MCF 10A (cell line): ENCODE measurements at regions not wholly inside any gene's neighbourhood (a gene's known extent, or its start where the extent isn't known, plus 50 kb on each side); places are given as distances from the start of the nearest gene placed in this dataset.
"Not testable (repeated sequence)": the region's sequence is repeated elsewhere in the genome, so short reads cannot be mapped to it uniquely, and the experiment has no call there.

Source experiments
- BruUV-seq: library from RNA; stranded (reverse); fragments of 400-500 nt; replicated peaks from 2 replicates; lab custom pipeline; 2021; lab: Mats Ljungman, UMichigan
- CTCF ChIA-PET: fragments of 300-600 bp; sonication (Branson Sonifier 250); formaldehyde crosslinking; extraction: SDS; loops from one replicate; lab custom pipeline; 2021; ENCODE audit warnings: antibody characterized with exemption, inconsistent platforms; lab: Yijun Ruan, JAX
- POLR2A ChIA-PET: fragments of 300-600, 350-650 bp; sonication (Branson Sonifier 250); formaldehyde crosslinking; extraction: SDS; loops from one replicate; lab custom pipeline; 2020; ENCODE audit warnings: antibody characterized with exemption, inconsistent platforms; lab: Yijun Ruan, JAX
- DNase-seq: peaks from one replicate; pipeline ENCODE4 v3.0.0-alpha.2; 2018; ENCODE audit not compliant: unreplicated experiment
- H3K27ac Mint-ChIP-seq: one replicate; pipeline ENCODE4 v1.8.0; 2022; ENCODE audit warnings: mild to moderate bottlenecking, low read depth, mixed read lengths; ENCODE audit not compliant: unreplicated experiment
- H3K27me3 Mint-ChIP-seq: one replicate; pipeline ENCODE4 v1.8.0; 2022; ENCODE audit warnings: mixed read lengths; ENCODE audit not compliant: insufficient read depth, unreplicated experiment
- H3K36me3 Mint-ChIP-seq: one replicate; pipeline ENCODE4 v1.8.0; 2022; ENCODE audit warnings: mild to moderate bottlenecking, moderate library complexity, mixed read lengths; ENCODE audit not compliant: insufficient read depth, unreplicated experiment
- H3K4me1 Mint-ChIP-seq: one replicate; pipeline ENCODE4 v1.8.0; 2022; ENCODE audit warnings: mixed read lengths; ENCODE audit not compliant: insufficient read depth, unreplicated experiment
- H3K4me3 Mint-ChIP-seq: one replicate; pipeline ENCODE4 v1.8.0; 2022; ENCODE audit warnings: mild to moderate bottlenecking, moderate library complexity, mixed read lengths; ENCODE audit not compliant: unreplicated experiment
- H3K9me3 Mint-ChIP-seq: one replicate; pipeline ENCODE4 v1.8.0; 2022; ENCODE audit warnings: mixed read lengths; ENCODE audit not compliant: unreplicated experiment
- intact Hi-C: fragments of 100-400 bp; cut with micrococcal nuclease; formaldehyde crosslinking; loops from 2 replicates; pipeline ENCODE4 v1.14.1; 2022
- TF ChIP-seq, protein P1 (sequence below): fragments of 200-600 bp; IDR thresholded peaks from one replicate; pipeline ENCODE4 v1.8.0; 2022; ENCODE audit warnings: antibody characterized with exemption, mild to moderate bottlenecking; ENCODE audit not compliant: unreplicated experiment

DNA sequence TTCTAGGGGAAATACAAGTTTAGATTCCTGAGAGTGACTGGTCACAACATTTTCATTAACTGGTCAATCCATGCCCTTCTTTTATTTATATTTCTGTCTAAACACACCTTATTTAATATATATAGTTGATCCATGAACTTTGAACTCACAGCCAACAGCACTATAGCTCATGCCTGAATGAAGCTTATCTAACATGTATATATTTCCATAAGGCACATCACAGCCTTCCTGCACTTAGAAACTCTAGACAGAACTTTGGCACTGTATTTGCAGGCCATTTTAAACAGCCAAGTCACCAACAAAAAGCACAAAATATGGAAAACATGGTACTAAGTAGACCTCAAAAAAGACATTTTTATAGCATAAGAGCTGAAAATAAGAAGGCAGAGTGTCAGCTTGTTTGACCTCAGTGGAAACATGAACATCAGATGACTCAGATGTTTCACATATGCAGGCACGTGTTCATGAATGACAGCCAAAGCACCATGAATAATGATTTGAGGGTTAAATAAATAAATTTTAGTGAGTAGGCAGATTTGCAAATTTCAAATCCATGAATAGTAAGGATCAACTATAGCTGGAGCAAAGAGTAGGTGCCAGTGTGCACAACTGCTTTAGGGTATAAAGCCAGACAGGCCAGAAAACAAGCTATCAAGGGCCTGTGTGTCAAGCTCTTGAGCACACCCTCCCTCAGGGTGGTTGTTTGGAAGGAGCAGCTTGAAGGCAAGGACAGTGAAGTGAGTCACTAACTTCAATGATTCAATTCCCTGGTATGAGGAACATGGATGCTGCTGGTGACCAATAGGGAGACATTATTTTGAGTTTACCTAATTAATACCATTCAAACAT, 88.9 kb upstream of the NT5E start:
- TF ChIP-seq, protein P1, sequence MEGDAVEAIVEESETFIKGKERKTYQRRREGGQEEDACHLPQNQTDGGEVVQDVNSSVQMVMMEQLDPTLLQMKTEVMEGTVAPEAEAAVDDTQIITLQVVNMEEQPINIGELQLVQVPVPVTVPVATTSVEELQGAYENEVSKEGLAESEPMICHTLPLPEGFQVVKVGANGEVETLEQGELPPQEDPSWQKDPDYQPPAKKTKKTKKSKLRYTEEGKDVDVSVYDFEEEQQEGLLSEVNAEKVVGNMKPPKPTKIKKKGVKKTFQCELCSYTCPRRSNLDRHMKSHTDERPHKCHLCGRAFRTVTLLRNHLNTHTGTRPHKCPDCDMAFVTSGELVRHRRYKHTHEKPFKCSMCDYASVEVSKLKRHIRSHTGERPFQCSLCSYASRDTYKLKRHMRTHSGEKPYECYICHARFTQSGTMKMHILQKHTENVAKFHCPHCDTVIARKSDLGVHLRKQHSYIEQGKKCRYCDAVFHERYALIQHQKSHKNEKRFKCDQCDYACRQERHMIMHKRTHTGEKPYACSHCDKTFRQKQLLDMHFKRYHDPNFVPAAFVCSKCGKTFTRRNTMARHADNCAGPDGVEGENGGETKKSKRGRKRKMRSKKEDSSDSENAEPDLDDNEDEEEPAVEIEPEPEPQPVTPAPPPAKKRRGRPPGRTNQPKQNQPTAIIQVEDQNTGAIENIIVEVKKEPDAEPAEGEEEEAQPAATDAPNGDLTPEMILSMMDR, result no peak
- Mint-ChIP-seq H3K4me1 (peaks cover 22% of the 10 kb centered on the region), H3K36me3 (no peaks in the 10 kb centered on the region), H3K27ac (peak overlapping the region; percentile 93), H3K4me3 (no peak overlapping the region), H3K9me3 (no peaks in the 10 kb centered on the region), H3K27me3 (no peaks in the 10 kb centered on the region)
- no TSS peak for BruUV-seq
- ChIA-PET POLR2A (interaction anchor here (0.8 to 4.6 kb wide), 16 partner anchors 10 to 317 kb away, joined by 3 to 68 read pairs (median 4); partner anchors contain the start of genes NT5E and SNX14), CTCF (interaction anchor here (0.6 to 6.4 kb wide), 9 partner anchors 9 to 120 kb away, joined by 3 to 153 read pairs (median 8); partner anchors contain the start of gene NT5E)
- peak; percentile 94 for DNase-seq
- intact Hi-C loops, result loop anchor here (1.0 kb wide), 3 partner anchors 43 to 103 kb away; partner anchors contain the start of gene NT5E

DNA sequence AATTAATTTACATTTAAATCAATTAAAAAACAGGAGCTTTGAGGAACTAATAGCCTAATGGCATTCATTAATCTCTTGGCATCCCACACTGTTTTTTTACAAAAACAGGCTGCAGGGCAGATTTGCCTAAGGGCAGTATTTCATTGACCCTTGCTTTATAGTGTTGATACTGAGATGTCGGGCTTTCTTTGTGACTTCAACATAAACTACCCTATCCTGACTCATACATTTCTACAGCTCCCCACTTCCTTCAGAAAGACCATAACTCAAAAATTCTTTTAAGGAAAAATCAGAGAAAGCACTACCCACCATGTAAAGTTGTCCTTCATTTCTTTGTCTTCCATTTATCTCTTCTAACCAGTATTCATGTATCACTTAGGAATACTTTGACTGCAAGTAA, 92.2 kb upstream of the NT5E start:
- Mint-ChIP-seq H3K4me3 (no peak overlapping the region), H3K27ac (no peak overlapping the region), H3K36me3 (no peaks in the 10 kb centered on the region), H3K27me3 (no peaks in the 10 kb centered on the region), H3K4me1 (peaks cover 22% of the 10 kb centered on the region), H3K9me3 (no peaks in the 10 kb centered on the region)
- ChIA-PET POLR2A (interaction anchor here (0.7 to 1.6 kb wide), 4 partner anchors 46 to 132 kb away, joined by 3 to 4 read pairs (median 3); no protein-coding TSS in a partner anchor), CTCF (interaction anchor here (1.0 to 6.4 kb wide), 3 partner anchors 94 to 123 kb away, joined by 3 to 153 read pairs (median 3); no protein-coding TSS in a partner anchor)
- intact Hi-C loops, result loop anchor here (5.0 kb wide), 1 partner anchor 320 kb away; no protein-coding TSS in a partner anchor
- TF ChIP-seq, protein P1, result no peak
- no TSS peak for BruUV-seq
- no peak for DNase-seq

DNA sequence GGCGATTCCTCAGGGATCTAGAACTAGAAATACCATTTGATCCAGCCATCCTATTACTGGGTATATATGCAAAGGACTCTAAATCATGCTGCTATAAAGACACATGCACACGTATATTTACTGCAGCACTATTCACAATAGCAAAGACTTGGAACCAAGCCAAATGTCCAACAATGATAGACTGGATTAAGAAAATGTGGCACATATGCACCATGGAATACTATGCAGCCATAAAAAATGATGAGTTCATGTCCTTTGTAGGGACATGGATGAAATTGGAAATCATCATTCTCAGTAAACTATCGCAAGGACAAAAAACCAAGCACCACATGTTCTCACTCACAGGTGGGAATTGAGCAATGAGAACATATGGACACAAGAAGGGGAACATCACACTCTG, 93.1 kb upstream of the NT5E start:
- H3K4me1 Mint-ChIP-seq, result peaks cover 22% of the 10 kb centered on the region
- H3K27me3 Mint-ChIP-seq, BruUV-seq, H3K4me3 Mint-ChIP-seq, H3K9me3 Mint-ChIP-seq, DNase-seq, H3K27ac Mint-ChIP-seq, H3K36me3 Mint-ChIP-seq: not testable (repeated sequence)
- ChIA-PET POLR2A (interaction anchor here (1.1 kb wide), 1 partner anchor 133 kb away, joined by 4 read pairs; no protein-coding TSS in a partner anchor), CTCF (interaction anchor here (1.0 to 6.4 kb wide), 3 partner anchors 95 to 124 kb away, joined by 3 to 153 read pairs (median 3); no protein-coding TSS in a partner anchor)
- intact Hi-C loops, result loop anchor here (5.0 kb wide), 1 partner anchor 321 kb away; no protein-coding TSS in a partner anchor

- no peaks in the 10 kb centered on the region for H3K9me3 Mint-ChIP-seq
- CTCF ChIA-PET, result interaction anchor here (0.6 to 5.2 kb wide), 25 partner anchors 12 to 220 kb away, joined by 3 to 285 read pairs (median 6); partner anchors contain the start of gene NT5E
Measured at GRCh38 chr6:85355816-85356215, 94.1 kb upstream of the NT5E start.

More at GRCh38 chr6:85355816-85356215, 94.1 kb upstream of the NT5E start:
- no peak for DNase-seq
- no TSS peak for BruUV-seq
- TF ChIP-seq, protein P1, result no peak
- POLR2A ChIA-PET, result no interaction called here
- Mint-ChIP-seq H3K36me3 (no peaks in the 10 kb centered on the region), H3K27me3 (no peaks in the 10 kb centered on the region), H3K27ac (no peak overlapping the region), H3K4me3 (no peak overlapping the region), H3K4me1 (peaks cover 13% of the 10 kb centered on the region)
- intact Hi-C loops, result loop anchor here (1.0 to 5.0 kb wide), 4 partner anchors 93 to 321 kb away; no protein-coding TSS in a partner anchor
